ENCODE measurements at regions not wholly inside any gene's neighbourhood (a gene's known extent, or its start where the extent isn't known, plus 50 kb on each side); places are given as distances from the start of the nearest gene placed in this dataset.

- Histone ChIP-seq H3K9ac (ENCODE audit: extremely low read depth, low read length, poor library complexity, severe bottlenecking) (no peak overlapping the region), H3K27ac (ENCODE audit: low read depth, low read length) (no peak overlapping the region), H3K27me3 (ENCODE audit: control insufficient read depth, insufficient read depth, low read length, poor library complexity, severe bottlenecking) (peaks cover 21% of the 10 kb centered on the region), H3K9me3 (ENCODE audit: control insufficient read depth, low read length) (peaks cover 30% of the 10 kb centered on the region), H3K36me3 (ENCODE audit: control insufficient read depth, insufficient read depth, low read length) (no peaks in the 10 kb centered on the region), H3K4me1 (ENCODE audit: control insufficient read depth, insufficient read depth, low read length) (peaks cover 7% of the 10 kb centered on the region), H3K4me3 (ENCODE audit: low read length) (no peak overlapping the region)
- TF ChIP-seq, protein P1, sequence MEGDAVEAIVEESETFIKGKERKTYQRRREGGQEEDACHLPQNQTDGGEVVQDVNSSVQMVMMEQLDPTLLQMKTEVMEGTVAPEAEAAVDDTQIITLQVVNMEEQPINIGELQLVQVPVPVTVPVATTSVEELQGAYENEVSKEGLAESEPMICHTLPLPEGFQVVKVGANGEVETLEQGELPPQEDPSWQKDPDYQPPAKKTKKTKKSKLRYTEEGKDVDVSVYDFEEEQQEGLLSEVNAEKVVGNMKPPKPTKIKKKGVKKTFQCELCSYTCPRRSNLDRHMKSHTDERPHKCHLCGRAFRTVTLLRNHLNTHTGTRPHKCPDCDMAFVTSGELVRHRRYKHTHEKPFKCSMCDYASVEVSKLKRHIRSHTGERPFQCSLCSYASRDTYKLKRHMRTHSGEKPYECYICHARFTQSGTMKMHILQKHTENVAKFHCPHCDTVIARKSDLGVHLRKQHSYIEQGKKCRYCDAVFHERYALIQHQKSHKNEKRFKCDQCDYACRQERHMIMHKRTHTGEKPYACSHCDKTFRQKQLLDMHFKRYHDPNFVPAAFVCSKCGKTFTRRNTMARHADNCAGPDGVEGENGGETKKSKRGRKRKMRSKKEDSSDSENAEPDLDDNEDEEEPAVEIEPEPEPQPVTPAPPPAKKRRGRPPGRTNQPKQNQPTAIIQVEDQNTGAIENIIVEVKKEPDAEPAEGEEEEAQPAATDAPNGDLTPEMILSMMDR (conservative IDR thresholded peaks at IDR 0.05): no peak
- H3K27ac Mint-ChIP-seq: no peak overlapping the region
- peaks cover 20% of the 10 kb centered on the region for H3K4me1 Mint-ChIP-seq
- no peaks in the 10 kb centered on the region for H3K36me3 Mint-ChIP-seq (ENCODE audit: low read depth)
- H3K9me3 Mint-ChIP-seq: peaks cover 32% of the 10 kb centered on the region
- WGBS, 2 experiments (ENCODE audit: insufficient coverage in 1 of 2, insufficient read length in 1 of 2): 90 to 95% methylated on average over 4 of the region's 4 CpGs
- peaks cover 86% of the 10 kb centered on the region for H3K27me3 Mint-ChIP-seq (ENCODE audit: insufficient read depth)
- DNase-seq: no peak
- no peak overlapping the region for H3K4me3 Mint-ChIP-seq
These were observed 462.0 kb upstream of the THRB start for GRCh38 chr3:24956613-24957012.

DNA sequence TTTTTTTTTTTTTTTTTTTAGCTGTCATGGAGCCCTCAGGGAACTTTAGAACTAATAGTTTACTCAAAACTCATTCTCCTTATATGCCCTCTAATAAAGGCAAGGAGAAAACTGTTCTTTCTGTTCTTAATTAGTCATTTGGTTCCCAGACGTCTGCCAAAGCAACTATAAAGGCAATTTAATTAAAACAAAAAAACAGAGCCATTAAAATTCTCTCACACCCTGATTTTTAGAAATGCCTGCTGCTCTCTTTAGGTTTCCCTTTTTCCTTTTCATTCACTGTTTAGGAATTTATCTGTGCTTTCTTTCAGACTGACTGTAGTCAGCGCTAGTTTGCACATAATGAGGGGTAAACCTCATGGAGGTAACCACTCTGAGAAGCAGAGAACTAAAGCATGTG is 463.6 kb upstream of the THRB start:
- Mint-ChIP-seq H3K36me3 (ENCODE audit: low read depth) (no peaks in the 10 kb centered on the region), H3K9me3 (peaks cover 32% of the 10 kb centered on the region), H3K27ac (no peak overlapping the region), H3K27me3 (ENCODE audit: insufficient read depth) (peaks cover 85% of the 10 kb centered on the region), H3K4me3 (no peak overlapping the region), H3K4me1 (peaks cover 10% of the 10 kb centered on the region)
- no peak overlapping the region for H3K9ac ChIP-seq (ENCODE audit: extremely low read depth, low read length, poor library complexity, severe bottlenecking)
- peaks cover 3% of the 10 kb centered on the region for H3K4me1 ChIP-seq (ENCODE audit: control insufficient read depth, insufficient read depth, low read length)
- H3K36me3 ChIP-seq (ENCODE audit: control insufficient read depth, insufficient read depth, low read length): no peaks in the 10 kb centered on the region
- H3K27me3 ChIP-seq (ENCODE audit: control insufficient read depth, insufficient read depth, low read length, poor library complexity, severe bottlenecking): peaks cover 21% of the 10 kb centered on the region
- 90% methylated on average over 1 to 2 of the region's 2 CpGs for WGBS, 2 experiments (ENCODE audit: insufficient coverage in 1 of 2, insufficient read length in 1 of 2)
- no peak overlapping the region for H3K4me3 ChIP-seq (ENCODE audit: low read length)
- H3K9me3 ChIP-seq (ENCODE audit: control insufficient read depth, low read length): peaks cover 30% of the 10 kb centered on the region
- no peak for DNase-seq
- H3K27ac ChIP-seq (ENCODE audit: low read depth, low read length): no peak overlapping the region
- TF ChIP-seq, protein P1 (conservative IDR thresholded peaks at IDR 0.05): no peak

GRCh38 chr3:24958910-24959447 is 464.3 kb upstream of the THRB start:
- no peak overlapping the region for H3K27ac ChIP-seq (ENCODE audit: low read depth, low read length)
- Mint-ChIP-seq H3K9me3 (peaks cover 32% of the 10 kb centered on the region), H3K4me3 (no peak overlapping the region), H3K27me3 (ENCODE audit: insufficient read depth) (peaks cover 80% of the 10 kb centered on the region), H3K27ac (no peak overlapping the region), H3K36me3 (ENCODE audit: low read depth) (no peaks in the 10 kb centered on the region), H3K4me1 (peaks cover 5% of the 10 kb centered on the region)
- H3K9ac ChIP-seq (ENCODE audit: extremely low read depth, low read length, poor library complexity, severe bottlenecking): no peak overlapping the region
- no peak overlapping the region for H3K4me3 ChIP-seq (ENCODE audit: low read length)
- H3K27me3 ChIP-seq (ENCODE audit: control insufficient read depth, insufficient read depth, low read length, poor library complexity, severe bottlenecking): peaks cover 21% of the 10 kb centered on the region
- WGBS, 2 experiments (ENCODE audit: insufficient coverage in 1 of 2, insufficient read length in 1 of 2): 93% methylated on average over 3 to 5 of the region's 5 CpGs
- H3K4me1 ChIP-seq (ENCODE audit: control insufficient read depth, insufficient read depth, low read length): peaks cover 3% of the 10 kb centered on the region
- TF ChIP-seq, protein P1 (conservative IDR thresholded peaks at IDR 0.05): no peak
- H3K36me3 ChIP-seq (ENCODE audit: control insufficient read depth, insufficient read depth, low read length): no peaks in the 10 kb centered on the region
- H3K9me3 ChIP-seq (ENCODE audit: control insufficient read depth, low read length): peaks cover 30% of the 10 kb centered on the region
- no peak for DNase-seq

Data from endodermal cell (in vitro differentiated cells).